Erythroblast (primary cell): ENCODE measurements at regions not wholly inside any gene's neighbourhood (a gene's known extent, or its start where the extent isn't known, plus 50 kb on each side); places are given as distances from the start of the nearest gene placed in this dataset.
A peak's percentile ranks its signal among the peaks of the same experiment; 100 is the strongest.
"Not testable (repeated sequence)": the region's sequence is repeated elsewhere in the genome, so short reads cannot be mapped to it uniquely, and the experiment has no call there.

Experiments
- DNase-seq, 2 experiments: peaks; one replicate each; lab custom pipeline; 2025; lab: John Stamatoyannopoulos, UW
- GATA1 ChIP-seq: IDR thresholded peaks from 2 replicates; pipeline ENCODE4 v1.6.1; 2011; ENCODE audit warnings: low read depth, mild to moderate bottlenecking, control low read depth, low read length, moderate library complexity
- POLR2A ChIP-seq: IDR thresholded peaks from 2 replicates; pipeline ENCODE4 v1.6.1; 2011; ENCODE audit warnings: mild to moderate bottlenecking, low read length

- TF ChIP-seq POLR2A (no peak), GATA1 (no peak)
- no peak for DNase-seq
These were observed 127.1 kb upstream of the XIST start for GRCh38 chrX:73979551-73980131.

GRCh38 chrX:73977542-73978169 is 125.1 kb upstream of the XIST start:
- no peak for DNase-seq
- TF ChIP-seq GATA1: no peak
- TF ChIP-seq POLR2A: no peak

GRCh38 chrX:73967461-73967860 is 114.9 kb upstream of the XIST start:
- DNase-seq: not testable (repeated sequence)

- no peak for TF ChIP-seq POLR2A
- no peak for TF ChIP-seq GATA1
- DNase-seq: no peak
These were observed 113.3 kb upstream of the XIST start for GRCh38 chrX:73965833-73966232.

GRCh38 chrX:73964579-73964978 is 112.1 kb upstream of the XIST start:
- TF ChIP-seq GATA1: no peak
- TF ChIP-seq POLR2A: no peak
- DNase-seq: no peak

- TF ChIP-seq GATA1: no peak
- TF ChIP-seq POLR2A: no peak
- no peak for DNase-seq
These were observed 111.2 kb upstream of the XIST start for GRCh38 chrX:73963682-73964081.

GRCh38 chrX:73962948-73963347 is 110.4 kb upstream of the XIST start:
- no peak for TF ChIP-seq POLR2A
- no peak for TF ChIP-seq GATA1
- DNase-seq: no peak

- DNase-seq: not testable (repeated sequence)
These were observed 109.4 kb upstream of the XIST start for GRCh38 chrX:73961867-73962266.

- peak; percentile 58 to 67 for DNase-seq
These were observed 92.0 kb upstream of the XIST start for GRCh38 chrX:73944563-73944908.

GRCh38 chrX:73943693-73944562 is 91.4 kb upstream of the XIST start:
- TF ChIP-seq POLR2A (peak; percentile 81), GATA1 (no peak)
- peak; percentile 92 to 93 for DNase-seq

More at GRCh38 chrX:73944563-73944908, 92.0 kb upstream of the XIST start:
- no peak for TF ChIP-seq GATA1
- TF ChIP-seq POLR2A: peak; percentile 46

- DNase-seq: no peak
- TF ChIP-seq GATA1: no peak
- TF ChIP-seq POLR2A: no peak
These were observed 88.5 kb upstream of the XIST start for GRCh38 chrX:73940893-73941470.

- DNase-seq: not testable (repeated sequence)
These were observed 85.3 kb upstream of the XIST start for GRCh38 chrX:73937843-73938242.

- DNase-seq: no peak
- no peak for TF ChIP-seq GATA1
- no peak for TF ChIP-seq POLR2A
These were observed 80.0 kb upstream of the XIST start for GRCh38 chrX:73932522-73932921.

GRCh38 chrX:73930300-73930699 is 77.8 kb upstream of the XIST start:
- DNase-seq: peak in 1 of 2 experiments; percentile 5

More at GRCh38 chrX:73930300-73930699, 77.8 kb upstream of the XIST start:
- no peak for TF ChIP-seq GATA1
